Transverse colon (tissue), 3 donors: ENCODE measurements at regions not wholly inside any gene's neighbourhood (a gene's known extent, or its start where the extent isn't known, plus 50 kb on each side); places are given as distances from the start of the nearest gene placed in this dataset.

ENCODE experiments used
- CTCF ChIP-seq, 5 experiments: fragments of 200-600 bp in 3 of 5; fragments of 450-650 bp in 2 of 5; sonication (generic) in 3 of 5; IDR thresholded peaks; 1 replicate in 2 of 5; 2 replicates in 3 of 5; pipeline ENCODE4 v1.5.1; 2016 to 2017; ENCODE audit warnings: antibody characterized with exemption in 5 of 5, inconsistent platforms in 3 of 5, mild to moderate bottlenecking in 2 of 5, moderate library complexity in 1 of 5
- POLR2A ChIP-seq: fragments of 450-650 bp; IDR thresholded peaks from one replicate; pipeline ENCODE4 v1.6.1; 2016; ENCODE audit warnings: antibody characterized with exemption, mild to moderate bottlenecking, moderate library complexity

GRCh38 chr2:129388870-129389269 lies 590.6 kb upstream of the RAB6C start:
- TF ChIP-seq CTCF (IDR thresholded peaks at IDR 0.05) (no peak), POLR2A (no peak)
